ENCODE measurements at regions not wholly inside any gene's neighbourhood (a gene's known extent, or its start where the extent isn't known, plus 50 kb on each side); places are given as distances from the start of the nearest gene placed in this dataset.

DNA sequence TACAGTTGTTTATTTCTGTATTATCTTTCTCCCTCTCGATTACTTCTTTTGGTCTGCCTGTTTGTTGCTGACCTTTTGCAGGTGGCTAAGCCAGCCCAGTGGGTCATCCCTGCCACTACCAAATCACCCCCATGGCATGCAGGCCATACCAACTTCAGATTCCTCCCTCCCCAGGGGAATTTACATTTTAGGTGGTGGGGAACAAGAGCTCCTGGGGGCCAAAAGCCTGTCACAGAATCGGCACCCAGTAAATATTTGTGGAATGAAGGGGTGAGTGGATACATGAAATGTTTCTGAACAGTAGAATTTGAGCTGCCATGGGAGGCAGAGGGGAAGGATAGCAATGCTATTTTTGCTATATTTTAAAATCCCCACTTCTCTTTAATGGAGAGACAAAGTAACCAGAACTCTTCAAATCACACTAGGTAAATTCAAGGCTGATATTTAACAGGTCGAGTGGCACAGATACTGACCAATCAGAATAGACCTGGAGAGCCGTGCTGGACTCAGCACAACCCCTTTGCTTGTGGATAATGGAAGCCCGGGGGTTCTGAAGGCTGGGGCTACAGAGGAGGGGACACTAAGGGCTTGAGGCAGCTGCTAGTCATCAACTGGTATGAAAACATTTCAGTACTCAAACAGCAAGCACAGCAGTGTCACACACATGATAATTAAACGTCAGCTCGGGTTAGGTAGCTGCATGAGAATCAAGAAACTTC lies 54.3 kb upstream of the SMAD3 start:
- TF ChIP-seq, protein P1, sequence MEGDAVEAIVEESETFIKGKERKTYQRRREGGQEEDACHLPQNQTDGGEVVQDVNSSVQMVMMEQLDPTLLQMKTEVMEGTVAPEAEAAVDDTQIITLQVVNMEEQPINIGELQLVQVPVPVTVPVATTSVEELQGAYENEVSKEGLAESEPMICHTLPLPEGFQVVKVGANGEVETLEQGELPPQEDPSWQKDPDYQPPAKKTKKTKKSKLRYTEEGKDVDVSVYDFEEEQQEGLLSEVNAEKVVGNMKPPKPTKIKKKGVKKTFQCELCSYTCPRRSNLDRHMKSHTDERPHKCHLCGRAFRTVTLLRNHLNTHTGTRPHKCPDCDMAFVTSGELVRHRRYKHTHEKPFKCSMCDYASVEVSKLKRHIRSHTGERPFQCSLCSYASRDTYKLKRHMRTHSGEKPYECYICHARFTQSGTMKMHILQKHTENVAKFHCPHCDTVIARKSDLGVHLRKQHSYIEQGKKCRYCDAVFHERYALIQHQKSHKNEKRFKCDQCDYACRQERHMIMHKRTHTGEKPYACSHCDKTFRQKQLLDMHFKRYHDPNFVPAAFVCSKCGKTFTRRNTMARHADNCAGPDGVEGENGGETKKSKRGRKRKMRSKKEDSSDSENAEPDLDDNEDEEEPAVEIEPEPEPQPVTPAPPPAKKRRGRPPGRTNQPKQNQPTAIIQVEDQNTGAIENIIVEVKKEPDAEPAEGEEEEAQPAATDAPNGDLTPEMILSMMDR (IDR thresholded peaks at IDR 0.05), result no peak
- no peak for TF ChIP-seq POLR2AphosphoS5 (IDR thresholded peaks at IDR 0.05)

All from prostate gland (tissue), 2 donors.